ENCODE measurements at regions not wholly inside any gene's neighbourhood (a gene's known extent, or its start where the extent isn't known, plus 50 kb on each side); places are given as distances from the start of the nearest gene placed in this dataset.
"Not testable (repeated sequence)": the region's sequence is repeated elsewhere in the genome, so short reads cannot be mapped to it uniquely, and the experiment has no call there.

DNA sequence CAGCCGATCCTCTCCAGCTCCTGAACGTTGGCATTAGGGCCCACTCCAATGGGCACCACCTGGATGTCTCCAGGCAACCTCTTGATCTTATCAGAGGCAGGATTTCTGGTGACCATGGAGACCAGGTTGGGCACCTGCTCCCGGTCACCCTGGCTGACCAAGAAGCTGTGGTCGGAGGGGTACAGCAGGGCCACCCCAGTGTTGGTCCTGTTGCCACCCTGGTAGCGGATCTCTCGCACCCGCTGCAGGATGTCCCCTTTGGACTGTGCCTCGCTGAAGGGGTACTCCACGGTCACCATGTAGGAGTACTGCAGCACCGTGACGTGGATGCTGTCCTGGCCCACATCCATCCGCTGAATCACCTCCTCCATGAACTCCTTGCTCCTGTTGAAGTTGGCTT lies 104.3 kb upstream of the CCT8L2 start:
- not testable (repeated sequence) for H3K79me2 ChIP-seq (ENCODE audit: insufficient read depth, low read length); H3K4me2 ChIP-seq (ENCODE audit: low read depth, low read length, poor library complexity, severe bottlenecking); H3K9me2 ChIP-seq (replicated peaks; ENCODE audit: insufficient read depth, low read length); H4K20me1 ChIP-seq (ENCODE audit: low read depth, low read length); H3K27me3 ChIP-seq (ENCODE audit: low read length); H3K9ac ChIP-seq (ENCODE audit: low read length); H3F3A ChIP-seq (ENCODE audit: insufficient read depth); H3K36me3 ChIP-seq (ENCODE audit: low read length); H3K27ac ChIP-seq (ENCODE audit: low read depth, low read length); H3K9me3 ChIP-seq (ENCODE audit: insufficient read depth, low read length); H3K4me3 ChIP-seq (ENCODE audit: insufficient read depth, low read length, poor library complexity, severe bottlenecking); H2AFZ ChIP-seq (ENCODE audit: low read depth, low read length, severe bottlenecking)

- no peak overlapping the region for H3K27ac ChIP-seq (ENCODE audit: low read depth, low read length)
- H3K36me3 ChIP-seq (ENCODE audit: low read length), result no peaks in the 10 kb centered on the region
- no peak overlapping the region for H3K4me3 ChIP-seq (ENCODE audit: insufficient read depth, low read length, poor library complexity, severe bottlenecking)
- no peaks in the 10 kb centered on the region for H4K20me1 ChIP-seq (ENCODE audit: low read depth, low read length)
- H3K9me3 ChIP-seq (ENCODE audit: insufficient read depth, low read length), result no peaks in the 10 kb centered on the region
- H3F3A ChIP-seq (ENCODE audit: insufficient read depth), result no peaks in the 10 kb centered on the region
- no peak overlapping the region for H2AFZ ChIP-seq (ENCODE audit: low read depth, low read length, severe bottlenecking)
- H3K9ac ChIP-seq (ENCODE audit: low read length), result no peak overlapping the region
- H3K79me2 ChIP-seq (ENCODE audit: insufficient read depth, low read length), result no peaks in the 10 kb centered on the region
- no peak overlapping the region for H3K4me2 ChIP-seq (ENCODE audit: low read depth, low read length, poor library complexity, severe bottlenecking)
- no peaks in the 10 kb centered on the region for H3K9me2 ChIP-seq (replicated peaks; ENCODE audit: insufficient read depth, low read length)
- TF ChIP-seq EZH2phosphoT487 (conservative IDR thresholded peaks at IDR 0.05; ENCODE audit: low read length), result no peak
- TF ChIP-seq, protein P1, sequence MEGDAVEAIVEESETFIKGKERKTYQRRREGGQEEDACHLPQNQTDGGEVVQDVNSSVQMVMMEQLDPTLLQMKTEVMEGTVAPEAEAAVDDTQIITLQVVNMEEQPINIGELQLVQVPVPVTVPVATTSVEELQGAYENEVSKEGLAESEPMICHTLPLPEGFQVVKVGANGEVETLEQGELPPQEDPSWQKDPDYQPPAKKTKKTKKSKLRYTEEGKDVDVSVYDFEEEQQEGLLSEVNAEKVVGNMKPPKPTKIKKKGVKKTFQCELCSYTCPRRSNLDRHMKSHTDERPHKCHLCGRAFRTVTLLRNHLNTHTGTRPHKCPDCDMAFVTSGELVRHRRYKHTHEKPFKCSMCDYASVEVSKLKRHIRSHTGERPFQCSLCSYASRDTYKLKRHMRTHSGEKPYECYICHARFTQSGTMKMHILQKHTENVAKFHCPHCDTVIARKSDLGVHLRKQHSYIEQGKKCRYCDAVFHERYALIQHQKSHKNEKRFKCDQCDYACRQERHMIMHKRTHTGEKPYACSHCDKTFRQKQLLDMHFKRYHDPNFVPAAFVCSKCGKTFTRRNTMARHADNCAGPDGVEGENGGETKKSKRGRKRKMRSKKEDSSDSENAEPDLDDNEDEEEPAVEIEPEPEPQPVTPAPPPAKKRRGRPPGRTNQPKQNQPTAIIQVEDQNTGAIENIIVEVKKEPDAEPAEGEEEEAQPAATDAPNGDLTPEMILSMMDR (IDR thresholded peaks at IDR 0.05; ENCODE audit: insufficient read depth, low read length, poor library complexity, severe bottlenecking), result no peak
- H3K27me3 ChIP-seq (ENCODE audit: low read length), result no peaks in the 10 kb centered on the region
Observed at GRCh38 chr22:16695261-16695660, 102.7 kb upstream of the CCT8L2 start.

- not testable (repeated sequence) for H3K9ac ChIP-seq (ENCODE audit: low read length); H3K4me2 ChIP-seq (ENCODE audit: low read depth, low read length, poor library complexity, severe bottlenecking); H3K79me2 ChIP-seq (ENCODE audit: insufficient read depth, low read length); H3K36me3 ChIP-seq (ENCODE audit: low read length); H3K4me3 ChIP-seq (ENCODE audit: insufficient read depth, low read length, poor library complexity, severe bottlenecking); H3F3A ChIP-seq (ENCODE audit: insufficient read depth); H3K27me3 ChIP-seq (ENCODE audit: low read length); H3K9me3 ChIP-seq (ENCODE audit: insufficient read depth, low read length); H4K20me1 ChIP-seq (ENCODE audit: low read depth, low read length); H3K27ac ChIP-seq (ENCODE audit: low read depth, low read length); H3K9me2 ChIP-seq (replicated peaks; ENCODE audit: insufficient read depth, low read length); H2AFZ ChIP-seq (ENCODE audit: low read depth, low read length, severe bottlenecking)
Observed at GRCh38 chr22:16693747-16694146, 101.1 kb upstream of the CCT8L2 start.

DNA sequence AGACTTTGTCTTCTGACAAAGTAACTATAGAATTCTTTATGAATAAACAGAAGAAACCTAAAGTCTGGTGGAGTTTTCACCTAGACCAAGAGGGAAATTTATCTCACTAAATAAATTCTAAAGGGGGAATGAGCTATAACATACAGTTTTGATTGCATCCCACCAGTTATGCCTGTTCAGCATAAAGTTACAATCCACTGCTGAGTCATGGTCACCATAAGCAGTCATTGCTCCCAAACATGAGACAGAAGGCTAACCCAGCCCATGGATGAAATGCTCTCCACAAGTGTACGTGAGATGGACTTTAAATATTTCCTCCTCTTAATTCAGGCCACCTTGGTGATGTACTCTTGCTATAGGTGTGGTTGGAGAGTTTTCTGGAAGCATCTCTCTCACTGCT lies 96.7 kb upstream of the CCT8L2 start:
- H3K9me2 ChIP-seq (replicated peaks; ENCODE audit: insufficient read depth, low read length); H3K4me2 ChIP-seq (ENCODE audit: low read depth, low read length, poor library complexity, severe bottlenecking); H2AFZ ChIP-seq (ENCODE audit: low read depth, low read length, severe bottlenecking); H4K20me1 ChIP-seq (ENCODE audit: low read depth, low read length); H3K36me3 ChIP-seq (ENCODE audit: low read length); H3K27me3 ChIP-seq (ENCODE audit: low read length); H3K4me3 ChIP-seq (ENCODE audit: insufficient read depth, low read length, poor library complexity, severe bottlenecking); H3K9me3 ChIP-seq (ENCODE audit: insufficient read depth, low read length); H3K79me2 ChIP-seq (ENCODE audit: insufficient read depth, low read length); H3K27ac ChIP-seq (ENCODE audit: low read depth, low read length); H3F3A ChIP-seq (ENCODE audit: insufficient read depth); H3K9ac ChIP-seq (ENCODE audit: low read length): not testable (repeated sequence)

DNA sequence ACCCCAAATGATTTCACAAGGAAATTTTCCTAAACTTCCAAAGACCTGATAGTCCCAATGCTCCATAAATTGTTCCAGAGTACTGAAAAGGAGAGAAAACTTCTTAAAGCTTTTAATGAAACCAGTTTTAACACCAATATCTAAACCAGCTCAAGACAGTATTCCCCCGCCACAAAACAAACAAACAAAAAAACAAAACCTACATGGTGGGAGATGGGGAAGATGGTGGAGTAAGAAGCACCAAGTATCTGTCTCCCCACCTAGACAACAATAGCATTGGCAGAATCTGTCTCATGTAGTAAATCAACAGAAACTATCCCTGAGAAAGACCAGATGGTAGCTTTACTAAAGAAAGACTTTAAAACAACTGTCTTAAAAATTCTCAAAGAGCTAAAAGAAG lies 88.7 kb upstream of the CCT8L2 start:
- H3K4me3 ChIP-seq (ENCODE audit: insufficient read depth, low read length, poor library complexity, severe bottlenecking); H3K9me3 ChIP-seq (ENCODE audit: insufficient read depth, low read length); H3K9me2 ChIP-seq (replicated peaks; ENCODE audit: insufficient read depth, low read length); H4K20me1 ChIP-seq (ENCODE audit: low read depth, low read length); H3K27ac ChIP-seq (ENCODE audit: low read depth, low read length); H3K79me2 ChIP-seq (ENCODE audit: insufficient read depth, low read length); H2AFZ ChIP-seq (ENCODE audit: low read depth, low read length, severe bottlenecking); H3K27me3 ChIP-seq (ENCODE audit: low read length); H3K9ac ChIP-seq (ENCODE audit: low read length); H3K4me2 ChIP-seq (ENCODE audit: low read depth, low read length, poor library complexity, severe bottlenecking); H3F3A ChIP-seq (ENCODE audit: insufficient read depth); H3K36me3 ChIP-seq (ENCODE audit: low read length): not testable (repeated sequence)

DNA sequence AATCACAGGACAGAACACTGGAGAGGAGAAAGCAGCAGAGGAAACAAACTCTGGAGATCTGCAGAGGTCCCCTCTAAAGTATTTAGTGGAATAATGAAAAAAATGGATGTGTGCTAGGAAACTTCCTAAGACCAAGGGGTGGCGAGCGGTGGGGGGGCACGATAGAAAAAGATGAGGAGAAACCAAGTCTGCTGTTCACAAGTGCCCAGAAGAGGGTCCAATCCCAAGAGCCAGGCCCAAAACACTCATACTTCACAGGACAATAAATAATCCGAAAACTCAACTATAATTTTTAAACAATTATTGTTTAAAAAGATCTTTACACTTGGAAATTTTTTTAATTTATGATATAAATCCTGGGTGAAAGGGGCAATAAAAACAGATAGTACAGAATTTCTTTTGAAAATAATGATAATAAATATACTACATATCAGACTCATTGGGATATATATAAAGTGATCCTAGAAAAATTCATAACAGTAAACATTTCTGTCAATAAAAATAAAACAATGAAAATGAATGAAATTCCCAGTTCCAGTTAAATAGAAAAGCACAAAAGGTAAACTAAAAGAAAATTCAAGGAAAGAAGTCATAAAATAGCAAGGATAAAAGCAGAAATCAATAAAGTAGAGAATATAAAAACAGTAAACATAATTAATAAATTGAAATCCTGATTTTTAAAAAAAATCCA lies 87.7 kb upstream of the CCT8L2 start:
- H3K36me3 ChIP-seq (ENCODE audit: low read length); H3F3A ChIP-seq (ENCODE audit: insufficient read depth); H3K4me3 ChIP-seq (ENCODE audit: insufficient read depth, low read length, poor library complexity, severe bottlenecking); H3K9ac ChIP-seq (ENCODE audit: low read length); H3K27me3 ChIP-seq (ENCODE audit: low read length); H4K20me1 ChIP-seq (ENCODE audit: low read depth, low read length); H3K9me2 ChIP-seq (replicated peaks; ENCODE audit: insufficient read depth, low read length); H3K4me2 ChIP-seq (ENCODE audit: low read depth, low read length, poor library complexity, severe bottlenecking); H3K9me3 ChIP-seq (ENCODE audit: insufficient read depth, low read length); H2AFZ ChIP-seq (ENCODE audit: low read depth, low read length, severe bottlenecking); H3K79me2 ChIP-seq (ENCODE audit: insufficient read depth, low read length); H3K27ac ChIP-seq (ENCODE audit: low read depth, low read length): not testable (repeated sequence)

GRCh38 chr22:16679191-16679834 lies 86.7 kb upstream of the CCT8L2 start:
- H4K20me1 ChIP-seq (ENCODE audit: low read depth, low read length); H3K36me3 ChIP-seq (ENCODE audit: low read length): not testable (repeated sequence)

More at GRCh38 chr22:16679191-16679834, 86.7 kb upstream of the CCT8L2 start:
- H3K9me3 ChIP-seq (ENCODE audit: insufficient read depth, low read length); H3K79me2 ChIP-seq (ENCODE audit: insufficient read depth, low read length); H3K27me3 ChIP-seq (ENCODE audit: low read length); H3K9ac ChIP-seq (ENCODE audit: low read length); H3F3A ChIP-seq (ENCODE audit: insufficient read depth); H3K4me3 ChIP-seq (ENCODE audit: insufficient read depth, low read length, poor library complexity, severe bottlenecking); H3K4me2 ChIP-seq (ENCODE audit: low read depth, low read length, poor library complexity, severe bottlenecking); H3K27ac ChIP-seq (ENCODE audit: low read depth, low read length); H2AFZ ChIP-seq (ENCODE audit: low read depth, low read length, severe bottlenecking); H3K9me2 ChIP-seq (replicated peaks; ENCODE audit: insufficient read depth, low read length): not testable (repeated sequence)
